ENCODE measurements at regions not wholly inside any gene's neighbourhood (a gene's known extent, or its start where the extent isn't known, plus 50 kb on each side); places are given as distances from the start of the nearest gene placed in this dataset.

- Histone ChIP-seq H3K4me2 (ENCODE audit: insufficient read depth, low read length) (no peak overlapping the region), H2AFZ (ENCODE audit: low read length) (no peak overlapping the region), H3K79me2 (ENCODE audit: insufficient read depth, low read length) (no peaks in the 10 kb centered on the region), H3K27ac (ENCODE audit: low read depth, low read length) (no peak overlapping the region), H3K36me3 (ENCODE audit: insufficient read depth, low read length) (no peaks in the 10 kb centered on the region), H4K20me1 (ENCODE audit: insufficient read depth, low read length) (no peaks in the 10 kb centered on the region), H3K4me3 (ENCODE audit: insufficient read depth, low read length) (no peak overlapping the region), H3K27me3 (ENCODE audit: insufficient read depth, low read length) (no peaks in the 10 kb centered on the region), H3K4me1 (ENCODE audit: insufficient read depth, low read length) (no peaks in the 10 kb centered on the region), H3K9me3 (ENCODE audit: low read depth, low read length) (no peaks in the 10 kb centered on the region)
- TF ChIP-seq, protein P1, sequence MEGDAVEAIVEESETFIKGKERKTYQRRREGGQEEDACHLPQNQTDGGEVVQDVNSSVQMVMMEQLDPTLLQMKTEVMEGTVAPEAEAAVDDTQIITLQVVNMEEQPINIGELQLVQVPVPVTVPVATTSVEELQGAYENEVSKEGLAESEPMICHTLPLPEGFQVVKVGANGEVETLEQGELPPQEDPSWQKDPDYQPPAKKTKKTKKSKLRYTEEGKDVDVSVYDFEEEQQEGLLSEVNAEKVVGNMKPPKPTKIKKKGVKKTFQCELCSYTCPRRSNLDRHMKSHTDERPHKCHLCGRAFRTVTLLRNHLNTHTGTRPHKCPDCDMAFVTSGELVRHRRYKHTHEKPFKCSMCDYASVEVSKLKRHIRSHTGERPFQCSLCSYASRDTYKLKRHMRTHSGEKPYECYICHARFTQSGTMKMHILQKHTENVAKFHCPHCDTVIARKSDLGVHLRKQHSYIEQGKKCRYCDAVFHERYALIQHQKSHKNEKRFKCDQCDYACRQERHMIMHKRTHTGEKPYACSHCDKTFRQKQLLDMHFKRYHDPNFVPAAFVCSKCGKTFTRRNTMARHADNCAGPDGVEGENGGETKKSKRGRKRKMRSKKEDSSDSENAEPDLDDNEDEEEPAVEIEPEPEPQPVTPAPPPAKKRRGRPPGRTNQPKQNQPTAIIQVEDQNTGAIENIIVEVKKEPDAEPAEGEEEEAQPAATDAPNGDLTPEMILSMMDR (IDR thresholded peaks at IDR 0.05; ENCODE audit: extremely low read depth, low read depth, low read length), result no peak
- DNase-seq (ENCODE audit: insufficient read length, low spot score, missing footprints), result no peak
Observed at GRCh38 chr14:26729851-26730250, 132.0 kb upstream of the NOVA1 start.

- H3K4me1 ChIP-seq (ENCODE audit: insufficient read depth, low read length), result no peaks in the 10 kb centered on the region
- no peaks in the 10 kb centered on the region for H3K9me3 ChIP-seq (ENCODE audit: low read depth, low read length)
- no peak overlapping the region for H3K4me2 ChIP-seq (ENCODE audit: insufficient read depth, low read length)
- DNase-seq (ENCODE audit: insufficient read length, low spot score, missing footprints), result peak; percentile 3
- H2AFZ ChIP-seq (ENCODE audit: low read length), result no peak overlapping the region
- H3K4me3 ChIP-seq (ENCODE audit: insufficient read depth, low read length), result no peak overlapping the region
- no peaks in the 10 kb centered on the region for H3K27me3 ChIP-seq (ENCODE audit: insufficient read depth, low read length)
- no peaks in the 10 kb centered on the region for H3K79me2 ChIP-seq (ENCODE audit: insufficient read depth, low read length)
- TF ChIP-seq, protein P1 (IDR thresholded peaks at IDR 0.05; ENCODE audit: extremely low read depth, low read depth, low read length), result no peak
- no peaks in the 10 kb centered on the region for H4K20me1 ChIP-seq (ENCODE audit: insufficient read depth, low read length)
- no peak overlapping the region for H3K27ac ChIP-seq (ENCODE audit: low read depth, low read length)
- no peaks in the 10 kb centered on the region for H3K36me3 ChIP-seq (ENCODE audit: insufficient read depth, low read length)
Observed at GRCh38 chr14:26730929-26731618, 133.2 kb upstream of the NOVA1 start.

GRCh38 chr14:26735811-26736210, 138.0 kb upstream of the NOVA1 start:
- no peaks in the 10 kb centered on the region for H3K79me2 ChIP-seq (ENCODE audit: insufficient read depth, low read length)
- H2AFZ ChIP-seq (ENCODE audit: low read length), result no peak overlapping the region
- TF ChIP-seq, protein P1 (IDR thresholded peaks at IDR 0.05; ENCODE audit: extremely low read depth, low read depth, low read length), result no peak
- no peak overlapping the region for H3K4me2 ChIP-seq (ENCODE audit: insufficient read depth, low read length)
- no peaks in the 10 kb centered on the region for H3K27me3 ChIP-seq (ENCODE audit: insufficient read depth, low read length)
- no peaks in the 10 kb centered on the region for H3K36me3 ChIP-seq (ENCODE audit: insufficient read depth, low read length)
- no peaks in the 10 kb centered on the region for H3K9me3 ChIP-seq (ENCODE audit: low read depth, low read length)
- H4K20me1 ChIP-seq (ENCODE audit: insufficient read depth, low read length), result no peaks in the 10 kb centered on the region
- H3K4me3 ChIP-seq (ENCODE audit: insufficient read depth, low read length), result no peak overlapping the region
- no peaks in the 10 kb centered on the region for H3K4me1 ChIP-seq (ENCODE audit: insufficient read depth, low read length)
- no peak for DNase-seq (ENCODE audit: insufficient read length, low spot score, missing footprints)
- H3K27ac ChIP-seq (ENCODE audit: low read depth, low read length), result no peak overlapping the region

- Histone ChIP-seq H3K36me3 (ENCODE audit: insufficient read depth, low read length) (no peaks in the 10 kb centered on the region), H3K27me3 (ENCODE audit: insufficient read depth, low read length) (no peaks in the 10 kb centered on the region), H2AFZ (ENCODE audit: low read length) (no peak overlapping the region), H3K4me1 (ENCODE audit: insufficient read depth, low read length) (no peaks in the 10 kb centered on the region), H3K79me2 (ENCODE audit: insufficient read depth, low read length) (no peaks in the 10 kb centered on the region), H3K4me3 (ENCODE audit: insufficient read depth, low read length) (no peak overlapping the region), H3K4me2 (ENCODE audit: insufficient read depth, low read length) (no peak overlapping the region), H4K20me1 (ENCODE audit: insufficient read depth, low read length) (no peaks in the 10 kb centered on the region), H3K9me3 (ENCODE audit: low read depth, low read length) (no peaks in the 10 kb centered on the region), H3K27ac (ENCODE audit: low read depth, low read length) (no peak overlapping the region)
- DNase-seq (ENCODE audit: insufficient read length, low spot score, missing footprints), result no peak
- TF ChIP-seq, protein P1 (IDR thresholded peaks at IDR 0.05; ENCODE audit: extremely low read depth, low read depth, low read length), result no peak
Observed at GRCh38 chr14:26738571-26738970, 140.7 kb upstream of the NOVA1 start.
